IMR-90 (cell line): ENCODE measurements at regions not wholly inside any gene's neighbourhood (a gene's known extent, or its start where the extent isn't known, plus 50 kb on each side); places are given as distances from the start of the nearest gene placed in this dataset.
"Not testable (repeated sequence)": the region's sequence is repeated elsewhere in the genome, so short reads cannot be mapped to it uniquely, and the experiment has no call there.

ENCODE experiments used
- CEBPB ChIP-seq: IDR thresholded peaks from 2 replicates; pipeline ENCODE4 v1.6.1; 2012; ENCODE audit warnings: low read depth, low read length, improper control_type of control experiment
- MAFK ChIP-seq: IDR thresholded peaks from 2 replicates; pipeline ENCODE4 v1.6.1; 2012; ENCODE audit warnings: low read depth, low read length, improper control_type of control experiment
- MXI1 ChIP-seq: IDR thresholded peaks from 2 replicates; pipeline ENCODE4 v1.6.1; 2012; ENCODE audit warnings: low read depth, mild to moderate bottlenecking, low read length, moderate library complexity, borderline replicate concordance
- POLR2A ChIP-seq: IDR thresholded peaks from 2 replicates; pipeline ENCODE4 v1.6.1; 2012; ENCODE audit warnings: mild to moderate bottlenecking, low read depth, low read length
- RCOR1 ChIP-seq: IDR thresholded peaks from 2 replicates; pipeline ENCODE4 v1.6.1; 2012; ENCODE audit warnings: mild to moderate bottlenecking, low read length, improper control_type of control experiment; ENCODE audit not compliant: insufficient replicate concordance
- RFX5 ChIP-seq: IDR thresholded peaks from 2 replicates; pipeline ENCODE4 v1.8.0; 2012; ENCODE audit warnings: low read depth, mild to moderate bottlenecking, low read length, moderate library complexity
- TF ChIP-seq, protein P1 (sequence below): conservative IDR thresholded peaks from 2 replicates; pipeline ENCODE4 v1.5.1; 2012; ENCODE audit warnings: mild to moderate bottlenecking, low read depth, low read length, improper control_type of control experiment
- TF ChIP-seq, protein P2 (sequence below): fragments of 150-350 bp; IDR thresholded peaks from 2 replicates; pipeline ENCODE4 v1.6.1; 2017; ENCODE audit warnings: mild to moderate bottlenecking, antibody characterized with exemption, low read length, low read depth

DNA sequence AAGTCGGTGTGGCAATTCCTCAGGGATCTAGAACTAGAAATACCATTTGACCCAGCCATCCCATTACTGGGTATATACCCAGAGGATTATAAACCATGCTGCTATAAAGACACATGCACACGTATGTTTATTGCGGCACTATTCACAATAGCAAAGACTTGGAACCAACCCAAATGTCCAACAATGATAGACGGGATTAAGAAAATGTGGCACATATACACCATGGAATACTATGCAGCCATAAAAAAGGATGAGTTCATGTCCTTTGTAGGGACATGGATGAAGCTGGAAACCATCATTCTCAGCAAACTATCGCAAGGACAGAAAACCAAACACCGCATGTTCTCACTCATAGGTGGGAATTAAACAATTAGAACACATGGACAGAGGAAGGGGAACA is 80.6 kb upstream of the ST3GAL5 start:
- TF ChIP-seq, protein P1, sequence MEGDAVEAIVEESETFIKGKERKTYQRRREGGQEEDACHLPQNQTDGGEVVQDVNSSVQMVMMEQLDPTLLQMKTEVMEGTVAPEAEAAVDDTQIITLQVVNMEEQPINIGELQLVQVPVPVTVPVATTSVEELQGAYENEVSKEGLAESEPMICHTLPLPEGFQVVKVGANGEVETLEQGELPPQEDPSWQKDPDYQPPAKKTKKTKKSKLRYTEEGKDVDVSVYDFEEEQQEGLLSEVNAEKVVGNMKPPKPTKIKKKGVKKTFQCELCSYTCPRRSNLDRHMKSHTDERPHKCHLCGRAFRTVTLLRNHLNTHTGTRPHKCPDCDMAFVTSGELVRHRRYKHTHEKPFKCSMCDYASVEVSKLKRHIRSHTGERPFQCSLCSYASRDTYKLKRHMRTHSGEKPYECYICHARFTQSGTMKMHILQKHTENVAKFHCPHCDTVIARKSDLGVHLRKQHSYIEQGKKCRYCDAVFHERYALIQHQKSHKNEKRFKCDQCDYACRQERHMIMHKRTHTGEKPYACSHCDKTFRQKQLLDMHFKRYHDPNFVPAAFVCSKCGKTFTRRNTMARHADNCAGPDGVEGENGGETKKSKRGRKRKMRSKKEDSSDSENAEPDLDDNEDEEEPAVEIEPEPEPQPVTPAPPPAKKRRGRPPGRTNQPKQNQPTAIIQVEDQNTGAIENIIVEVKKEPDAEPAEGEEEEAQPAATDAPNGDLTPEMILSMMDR, result not testable (repeated sequence)
- not testable (repeated sequence) for TF ChIP-seq POLR2A, CEBPB, MXI1, RFX5, RCOR1, MAFK
- TF ChIP-seq, protein P2, sequence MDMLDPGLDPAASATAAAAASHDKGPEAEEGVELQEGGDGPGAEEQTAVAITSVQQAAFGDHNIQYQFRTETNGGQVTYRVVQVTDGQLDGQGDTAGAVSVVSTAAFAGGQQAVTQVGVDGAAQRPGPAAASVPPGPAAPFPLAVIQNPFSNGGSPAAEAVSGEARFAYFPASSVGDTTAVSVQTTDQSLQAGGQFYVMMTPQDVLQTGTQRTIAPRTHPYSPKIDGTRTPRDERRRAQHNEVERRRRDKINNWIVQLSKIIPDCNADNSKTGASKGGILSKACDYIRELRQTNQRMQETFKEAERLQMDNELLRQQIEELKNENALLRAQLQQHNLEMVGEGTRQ, result not testable (repeated sequence)
